Astrocyte (in vitro differentiated cells and primary cell): ENCODE measurements at regions not wholly inside any gene's neighbourhood (a gene's known extent, or its start where the extent isn't known, plus 50 kb on each side); places are given as distances from the start of the nearest gene placed in this dataset.
A peak's percentile ranks its signal among the peaks of the same experiment; 100 is the strongest.

Experiments
- DNase-seq: peaks from one replicate; pipeline ENCODE4 v3.0.0-alpha.2; 2010; ENCODE audit warnings: low read depth
- FAIRE-seq: peaks from 2 replicates; lab custom pipeline; 2011; peaks lifted over from hg19 to GRCh38; lab: Jason Lieb, UNC
- H2AFZ ChIP-seq: 2 replicates; pipeline ENCODE4 v1.6.0; 2012; ENCODE audit warnings: low read depth, low read length, inconsistent platforms
- H3K27ac ChIP-seq: 2 replicates; pipeline ENCODE4 v1.5.1; 2011; ENCODE audit warnings: low read depth, low read length, inconsistent platforms
- H3K27me3 ChIP-seq: 2 replicates; pipeline ENCODE4 v1.6.0; 2011; ENCODE audit warnings: low read length, inconsistent platforms; ENCODE audit not compliant: insufficient read depth
- H3K36me3 ChIP-seq: 2 replicates; pipeline ENCODE4 v1.5.1; 2011; ENCODE audit warnings: low read length, inconsistent platforms; ENCODE audit not compliant: insufficient read depth
- H3K4me1 ChIP-seq: 2 replicates; pipeline ENCODE4 v1.5.1; 2011; ENCODE audit warnings: low read length, inconsistent platforms; ENCODE audit not compliant: insufficient read depth
- H3K4me2 ChIP-seq: 2 replicates; pipeline ENCODE4 v1.6.0; 2012; ENCODE audit warnings: low read length, inconsistent platforms
- H3K4me3 ChIP-seq: 2 replicates; pipeline ENCODE4 v1.5.1; 2011; ENCODE audit warnings: low read depth, mild to moderate bottlenecking, low read length, inconsistent platforms; ENCODE audit not compliant: insufficient read depth
- H3K79me2 ChIP-seq: 2 replicates; pipeline ENCODE4 v1.6.0; 2012; ENCODE audit warnings: mild to moderate bottlenecking, low read length, inconsistent platforms; ENCODE audit not compliant: insufficient read depth
- H3K9ac ChIP-seq: 2 replicates; pipeline ENCODE4 v1.6.0; 2012; ENCODE audit warnings: mild to moderate bottlenecking, low read length, inconsistent platforms
- H3K9me3 ChIP-seq: 2 replicates; pipeline ENCODE4 v1.5.1; 2012; ENCODE audit warnings: low read depth, mild to moderate bottlenecking, low read length, inconsistent platforms; ENCODE audit not compliant: insufficient read depth
- H4K20me1 ChIP-seq: 2 replicates; pipeline ENCODE4 v1.6.0; 2012; ENCODE audit warnings: low read length, inconsistent platforms; ENCODE audit not compliant: insufficient read depth
- H3K27ac Mint-ChIP-seq: one replicate; pipeline ENCODE4 v1.8.0; 2021; ENCODE audit warnings: mild to moderate bottlenecking, mixed read lengths; ENCODE audit not compliant: unreplicated experiment
- H3K27me3 Mint-ChIP-seq: one replicate; pipeline ENCODE4 v1.8.0; 2021; ENCODE audit warnings: low read depth, mixed read lengths; ENCODE audit not compliant: unreplicated experiment
- H3K36me3 Mint-ChIP-seq: one replicate; pipeline ENCODE4 v1.8.0; 2021; ENCODE audit warnings: low read depth, mixed read lengths; ENCODE audit not compliant: unreplicated experiment
- H3K4me1 Mint-ChIP-seq: one replicate; pipeline ENCODE4 v1.8.0; 2021; ENCODE audit warnings: low read depth, mixed read lengths; ENCODE audit not compliant: unreplicated experiment
- H3K4me3 Mint-ChIP-seq: one replicate; pipeline ENCODE4 v1.8.0; 2021; ENCODE audit warnings: mild to moderate bottlenecking, moderate library complexity, mixed read lengths; ENCODE audit not compliant: unreplicated experiment
- H3K9me3 Mint-ChIP-seq: one replicate; pipeline ENCODE4 v1.8.0; 2021; ENCODE audit warnings: mild to moderate bottlenecking, mixed read lengths; ENCODE audit not compliant: unreplicated experiment
- EZH2 ChIP-seq: IDR thresholded peaks from 2 replicates; pipeline ENCODE4 v1.6.1; 2012; ENCODE audit warnings: mild to moderate bottlenecking, low read length, inconsistent platforms; ENCODE audit not compliant: insufficient read depth
- TF ChIP-seq, protein P1 (sequence below): IDR thresholded peaks from 2 replicates; pipeline ENCODE4 v1.5.1; 2011; ENCODE audit warnings: low read depth, mild to moderate bottlenecking, inconsistent platforms, low read length, moderate library complexity; ENCODE audit not compliant: insufficient read depth

DNA sequence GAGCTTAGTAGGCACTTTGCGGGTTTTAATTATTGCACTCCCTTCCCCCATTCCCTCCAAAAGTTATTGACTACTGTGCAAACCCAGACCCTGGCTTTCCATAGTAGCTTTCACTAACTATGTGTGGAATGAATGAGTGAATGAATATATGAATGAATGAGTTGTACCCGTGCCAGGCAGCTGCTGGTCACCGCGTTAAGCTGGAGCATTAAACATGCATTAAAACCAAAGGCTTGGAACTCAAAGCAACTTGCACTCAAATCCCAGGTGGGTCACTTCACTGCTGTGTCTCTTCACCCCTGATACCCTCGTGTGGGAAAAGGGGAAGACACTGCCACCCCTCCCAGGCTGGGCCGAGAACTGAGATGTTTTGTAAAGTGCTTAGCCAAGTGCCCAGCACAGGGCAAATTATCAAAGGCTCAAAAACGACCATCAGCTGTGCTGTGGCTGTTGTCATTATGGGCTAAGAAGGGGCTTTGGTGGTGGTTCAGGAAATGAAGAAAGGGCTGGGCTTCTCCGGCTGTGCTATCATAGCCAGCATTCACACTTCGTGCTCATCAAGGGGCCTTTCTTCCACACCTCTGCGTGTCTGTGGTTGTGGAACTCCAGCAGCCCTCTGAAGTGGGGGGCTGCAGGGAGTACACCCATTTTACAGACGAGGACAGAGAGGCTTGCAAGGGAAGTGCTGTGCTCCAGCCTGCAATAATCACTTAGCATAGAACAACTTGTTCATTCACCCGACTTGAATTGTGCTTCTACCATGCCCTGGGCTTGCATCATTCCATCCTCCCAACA is 60.2 kb upstream of the STX16 start:
- Mint-ChIP-seq H3K36me3 (no peaks in the 10 kb centered on the region), H3K27ac (no peak overlapping the region), H3K9me3 (no peaks in the 10 kb centered on the region), H3K4me3 (no peak overlapping the region), H3K4me1 (no peaks in the 10 kb centered on the region), H3K27me3 (peaks cover 26% of the 10 kb centered on the region)
- no peak overlapping the region for H2AFZ ChIP-seq
- no peaks in the 10 kb centered on the region for H3K9me3 ChIP-seq
- H3K27ac ChIP-seq: no peak overlapping the region
- no peak overlapping the region for H3K9ac ChIP-seq
- FAIRE-seq: no peak
- TF ChIP-seq, protein P1, sequence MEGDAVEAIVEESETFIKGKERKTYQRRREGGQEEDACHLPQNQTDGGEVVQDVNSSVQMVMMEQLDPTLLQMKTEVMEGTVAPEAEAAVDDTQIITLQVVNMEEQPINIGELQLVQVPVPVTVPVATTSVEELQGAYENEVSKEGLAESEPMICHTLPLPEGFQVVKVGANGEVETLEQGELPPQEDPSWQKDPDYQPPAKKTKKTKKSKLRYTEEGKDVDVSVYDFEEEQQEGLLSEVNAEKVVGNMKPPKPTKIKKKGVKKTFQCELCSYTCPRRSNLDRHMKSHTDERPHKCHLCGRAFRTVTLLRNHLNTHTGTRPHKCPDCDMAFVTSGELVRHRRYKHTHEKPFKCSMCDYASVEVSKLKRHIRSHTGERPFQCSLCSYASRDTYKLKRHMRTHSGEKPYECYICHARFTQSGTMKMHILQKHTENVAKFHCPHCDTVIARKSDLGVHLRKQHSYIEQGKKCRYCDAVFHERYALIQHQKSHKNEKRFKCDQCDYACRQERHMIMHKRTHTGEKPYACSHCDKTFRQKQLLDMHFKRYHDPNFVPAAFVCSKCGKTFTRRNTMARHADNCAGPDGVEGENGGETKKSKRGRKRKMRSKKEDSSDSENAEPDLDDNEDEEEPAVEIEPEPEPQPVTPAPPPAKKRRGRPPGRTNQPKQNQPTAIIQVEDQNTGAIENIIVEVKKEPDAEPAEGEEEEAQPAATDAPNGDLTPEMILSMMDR: no peak
- no peak overlapping the region for H3K4me3 ChIP-seq
- H3K36me3 ChIP-seq: no peaks in the 10 kb centered on the region
- H3K4me1 ChIP-seq: no peaks in the 10 kb centered on the region
- H4K20me1 ChIP-seq: no peaks in the 10 kb centered on the region
- no peaks in the 10 kb centered on the region for H3K79me2 ChIP-seq
- DNase-seq: no peak
- H3K27me3 ChIP-seq: peaks cover 28% of the 10 kb centered on the region
- no peak overlapping the region for H3K4me2 ChIP-seq

DNA sequence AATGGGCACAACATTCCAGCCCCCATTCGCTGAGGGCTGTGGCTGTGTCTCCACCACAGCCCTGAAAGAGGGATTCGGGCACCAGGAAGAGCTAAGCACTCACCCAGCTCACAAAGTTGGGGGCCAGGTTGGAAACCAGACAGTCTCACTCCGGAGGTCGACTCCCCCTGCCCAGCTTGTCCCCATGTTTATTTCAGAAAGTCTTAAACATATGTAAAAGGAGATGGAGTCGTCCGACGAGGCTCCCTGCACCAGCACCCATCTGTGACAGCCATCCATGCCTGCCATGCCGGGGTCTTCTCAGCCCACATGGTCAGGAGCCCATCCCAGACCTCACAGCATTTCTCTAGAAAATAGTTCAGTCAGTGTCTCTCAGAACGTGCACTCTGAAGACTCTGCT is 63.6 kb upstream of the STX16 start:
- H3K4me3 ChIP-seq: no peak overlapping the region
- no peak overlapping the region for H2AFZ ChIP-seq
- no peaks in the 10 kb centered on the region for H3K79me2 ChIP-seq
- FAIRE-seq (no peak), DNase-seq (no peak)
- Mint-ChIP-seq H3K9me3 (peaks cover 6% of the 10 kb centered on the region), H3K36me3 (no peaks in the 10 kb centered on the region), H3K27me3 (peaks cover 26% of the 10 kb centered on the region), H3K4me3 (no peak overlapping the region), H3K4me1 (peaks cover 2% of the 10 kb centered on the region), H3K27ac (no peak overlapping the region)
- no peak overlapping the region for H3K4me2 ChIP-seq
- TF ChIP-seq, protein P1: no peak
- TF ChIP-seq EZH2: no peak
- no peaks in the 10 kb centered on the region for H4K20me1 ChIP-seq
- H3K27ac ChIP-seq: no peak overlapping the region
- H3K36me3 ChIP-seq: no peaks in the 10 kb centered on the region
- no peaks in the 10 kb centered on the region for H3K4me1 ChIP-seq
- peaks cover 16% of the 10 kb centered on the region for H3K27me3 ChIP-seq
- H3K9ac ChIP-seq: no peak overlapping the region
- H3K9me3 ChIP-seq: no peaks in the 10 kb centered on the region

DNA sequence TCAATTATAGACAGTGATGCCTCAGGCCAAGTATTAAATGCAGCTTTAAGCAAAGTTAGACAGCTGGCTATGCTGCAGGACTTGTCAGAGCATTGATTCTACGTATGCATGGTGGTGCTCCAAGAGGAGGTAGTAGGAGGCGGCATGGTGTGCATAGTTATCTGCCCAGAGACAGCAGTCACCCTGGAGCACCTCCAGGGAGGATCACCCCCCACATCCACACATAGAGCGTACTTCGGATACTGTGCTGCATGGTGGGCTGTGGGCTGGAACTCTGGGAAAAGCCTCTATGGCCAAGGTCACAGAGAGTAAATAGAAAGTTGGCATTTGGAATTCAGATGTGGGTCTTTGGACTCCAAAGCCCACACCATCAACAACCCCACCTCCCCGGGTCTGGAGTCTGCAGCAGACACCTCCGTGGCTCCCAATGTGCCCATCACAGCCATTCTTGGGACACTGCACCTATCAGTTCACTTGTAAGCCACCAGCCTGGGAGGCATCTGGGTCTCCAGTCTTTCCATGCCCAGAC is 64.5 kb upstream of the STX16 start:
- no peaks in the 10 kb centered on the region for H3K9me3 ChIP-seq
- H3K4me1 ChIP-seq: no peaks in the 10 kb centered on the region
- no peak overlapping the region for H3K27ac ChIP-seq
- no peak overlapping the region for H3K9ac ChIP-seq
- no peak overlapping the region for H3K27ac Mint-ChIP-seq
- H3K36me3 ChIP-seq: no peaks in the 10 kb centered on the region
- H3K27me3 Mint-ChIP-seq: peaks cover 23% of the 10 kb centered on the region
- DNase-seq (no peak), FAIRE-seq (no peak)
- peak overlapping the region; percentile 7 for H3K4me3 Mint-ChIP-seq
- no peaks in the 10 kb centered on the region for H3K79me2 ChIP-seq
- peaks cover 2% of the 10 kb centered on the region for H3K4me1 Mint-ChIP-seq
- H4K20me1 ChIP-seq: no peaks in the 10 kb centered on the region
- H3K4me3 ChIP-seq: no peak overlapping the region
- peaks cover 12% of the 10 kb centered on the region for H3K9me3 Mint-ChIP-seq
- TF ChIP-seq EZH2: no peak
- TF ChIP-seq, protein P1: no peak
- no peak overlapping the region for H3K4me2 ChIP-seq
- peaks cover 3% of the 10 kb centered on the region for H3K36me3 Mint-ChIP-seq
- H2AFZ ChIP-seq: no peak overlapping the region
- peaks cover 14% of the 10 kb centered on the region for H3K27me3 ChIP-seq
